Vagina (tissue), 2 donors: ENCODE measurements at regions not wholly inside any gene's neighbourhood (a gene's known extent, or its start where the extent isn't known, plus 50 kb on each side); places are given as distances from the start of the nearest gene placed in this dataset.

Experiments
- CTCF ChIP-seq, 3 experiments: fragments of 450-650 bp in 2 of 3; fragments of 200-600 bp in 1 of 3; sonication (generic) in 1 of 3; IDR thresholded peaks; one replicate each; pipeline ENCODE4 v1.5.1; 2017 to 2019; ENCODE audit warnings: antibody characterized with exemption in 3 of 3, mild to moderate bottlenecking in 2 of 3, moderate library complexity in 2 of 3
- POLR2A ChIP-seq, 2 donors: fragments of 450-650 bp; IDR thresholded peaks; one replicate each; pipeline ENCODE4 v1.6.1; 2017; ENCODE audit warnings: antibody characterized with exemption in 2 of 2, mild to moderate bottlenecking in 2 of 2, moderate library complexity in 2 of 2

- TF ChIP-seq CTCF (IDR thresholded peaks at IDR 0.05) (no peak), POLR2A (IDR thresholded peaks at IDR 0.05) (no peak)
Measured at GRCh38 chr17:36671144-36671543, 69.8 kb downstream of the MRM1 start.
